Neural cell (in vitro differentiated cells): ENCODE measurements at regions not wholly inside any gene's neighbourhood (a gene's known extent, or its start where the extent isn't known, plus 50 kb on each side); places are given as distances from the start of the nearest gene placed in this dataset.

Experiments
- H2AFZ ChIP-seq: fragments of 200-600, 300-800 bp; sonication (generic), shearing (Covaris generic); 2 replicates; pipeline ENCODE4 v1.6.0; 2014; ENCODE audit warnings: low read depth, mild to moderate bottlenecking, antibody characterized with exemption, low read length, moderate library complexity
- H3F3A ChIP-seq: fragments of 200-600 bp; shearing (Covaris generic); 2 replicates; pipeline ENCODE4 v1.6.1; 2016; ENCODE audit warnings: mild to moderate bottlenecking, moderate library complexity, mixed read lengths, antibody characterized with exemption, low read length; ENCODE audit not compliant: insufficient read depth, poor library complexity, severe bottlenecking
- H3K27ac ChIP-seq: fragments of 200-600, 300-800 bp; sonication (generic), shearing (Covaris generic); 2 replicates; pipeline ENCODE4 v1.5.1; 2014; ENCODE audit warnings: mild to moderate bottlenecking, low read length, moderate library complexity
- H3K27me3 ChIP-seq: fragments of 300-800, 200-600 bp; sonication (generic), shearing (Covaris generic); 2 replicates; pipeline ENCODE4 v1.6.0; 2014; ENCODE audit warnings: mild to moderate bottlenecking, low read depth, low read length, moderate library complexity; ENCODE audit not compliant: insufficient read depth
- H3K36me3 ChIP-seq: fragments of 300-800, 200-600 bp; sonication (generic), shearing (Covaris generic); 2 replicates; pipeline ENCODE4 v1.5.1; 2014; ENCODE audit warnings: mild to moderate bottlenecking, antibody characterized with exemption, low read length, moderate library complexity; ENCODE audit not compliant: insufficient read depth
- H3K4me2 ChIP-seq: fragments of 300-800, 200-600 bp; sonication (generic), shearing (Covaris generic); 2 replicates; pipeline ENCODE4 v1.6.0; 2014; ENCODE audit warnings: mild to moderate bottlenecking, low read length
- H3K4me3 ChIP-seq: fragments of 300-800, 200-600 bp; sonication (generic), shearing (Covaris generic); 2 replicates; pipeline ENCODE4 v1.5.1; 2014; ENCODE audit warnings: mild to moderate bottlenecking, low read length, moderate library complexity
- H3K79me2 ChIP-seq: fragments of 200-600 bp; shearing (Covaris generic); replicated peaks from 2 replicates; pipeline ENCODE4 v1.6.0; 2014; ENCODE audit warnings: mild to moderate bottlenecking, low read length, moderate library complexity; ENCODE audit not compliant: insufficient read depth
- H3K9ac ChIP-seq: fragments of 300-800, 200-600 bp; sonication (generic), shearing (Covaris generic); 2 replicates; pipeline ENCODE4 v1.6.1; 2016; ENCODE audit warnings: mild to moderate bottlenecking, low read length, mixed read lengths
- H3K9me2 ChIP-seq: fragments of 200-600 bp; shearing (Covaris generic); 2 replicates; pipeline ENCODE4 v1.6.1; 2016; ENCODE audit warnings: mild to moderate bottlenecking, low read length, mixed read lengths; ENCODE audit not compliant: insufficient read depth
- H3K9me3 ChIP-seq: fragments of 200-600, 300-800 bp; sonication (generic), shearing (Covaris generic); 2 replicates; pipeline ENCODE4 v1.6.1; 2016; ENCODE audit warnings: mild to moderate bottlenecking, mixed run types, low read length, moderate library complexity, mixed read lengths
- H4K20me1 ChIP-seq: fragments of 200-600 bp; shearing (Covaris generic); 2 replicates; pipeline ENCODE4 v1.6.1; 2016; ENCODE audit warnings: mild to moderate bottlenecking, mixed run types; ENCODE audit not compliant: insufficient read depth
- EP300 ChIP-seq: fragments of 450-650 bp; conservative IDR thresholded peaks from 2 replicates; pipeline ENCODE4 v1.6.1; 2014; ENCODE audit warnings: antibody characterized with exemption, mild to moderate bottlenecking, moderate library complexity; ENCODE audit not compliant: poor library complexity, severe bottlenecking
- EZH2 ChIP-seq: fragments of 200-600, 300-800 bp; shearing (Covaris generic), sonication (generic); IDR thresholded peaks from 2 replicates; pipeline ENCODE4 v1.6.1; 2014; ENCODE audit warnings: antibody characterized with exemption, low read length, borderline replicate concordance, mild to moderate bottlenecking; ENCODE audit not compliant: insufficient read depth, poor library complexity, severe bottlenecking
- MXI1 ChIP-seq: fragments of 450-650 bp; conservative IDR thresholded peaks from 2 replicates; pipeline ENCODE4 v1.6.1; 2014; ENCODE audit warnings: antibody characterized with exemption, mild to moderate bottlenecking; ENCODE audit not compliant: poor library complexity, severe bottlenecking
- POLR2AphosphoS5 ChIP-seq: IDR thresholded peaks from 2 replicates; pipeline ENCODE4 v1.6.1; 2012
- RAD21 ChIP-seq: fragments of 450-650 bp; conservative IDR thresholded peaks from 2 replicates; pipeline ENCODE4 v1.6.1; 2014; ENCODE audit warnings: antibody characterized with exemption, mild to moderate bottlenecking, moderate library complexity
- SMC3 ChIP-seq: fragments of 450-650 bp; conservative IDR thresholded peaks from 2 replicates; pipeline ENCODE4 v1.6.1; 2014; ENCODE audit warnings: antibody characterized with exemption, mild to moderate bottlenecking, moderate library complexity; ENCODE audit not compliant: poor library complexity
- TAF1 ChIP-seq: IDR thresholded peaks from 2 replicates; pipeline ENCODE4 v1.6.1; 2012; ENCODE audit warnings: low read depth
- TF ChIP-seq, protein P1 (sequence below): fragments of 450-650 bp; IDR thresholded peaks from 2 replicates; pipeline ENCODE4 v1.5.1; 2014; ENCODE audit warnings: antibody characterized with exemption, mild to moderate bottlenecking, moderate library complexity; ENCODE audit not compliant: poor library complexity, severe bottlenecking
- TF ChIP-seq, protein P2 (sequence below): IDR thresholded peaks from 2 replicates; pipeline ENCODE4 v1.6.1; 2012; ENCODE audit warnings: borderline replicate concordance

- Histone ChIP-seq H4K20me1 (no peaks in the 10 kb centered on the region), H3K79me2 (no peaks in the 10 kb centered on the region)
Observed at GRCh38 chr9:109852556-109852955, 72.6 kb downstream of the PALM2AKAP2 start.

DNA sequence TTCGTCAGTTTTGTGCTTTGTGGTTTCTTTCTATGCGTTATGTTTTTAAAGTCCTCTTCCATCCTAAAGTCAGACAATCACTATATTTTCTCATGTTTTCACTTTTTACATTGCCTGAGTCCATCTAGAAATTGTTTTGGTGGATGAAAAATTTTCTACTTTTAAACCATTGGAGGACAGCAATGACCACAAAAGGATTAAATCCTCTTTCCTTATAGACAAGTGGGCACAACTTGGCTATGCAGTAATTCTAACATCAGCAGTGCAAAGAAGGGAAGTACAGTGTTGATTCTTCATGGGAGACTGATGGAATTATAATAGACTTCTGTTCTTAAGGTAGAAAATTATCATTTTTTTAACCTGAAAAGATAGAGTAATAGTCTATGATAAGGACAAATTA is 75.5 kb downstream of the PALM2AKAP2 start:
- Histone ChIP-seq H2AFZ (no peak overlapping the region), H3K9ac (no peak overlapping the region), H3F3A (no peaks in the 10 kb centered on the region), H3K36me3 (no peaks in the 10 kb centered on the region), H3K79me2 (no peaks in the 10 kb centered on the region), H3K9me2 (no peaks in the 10 kb centered on the region), H3K4me2 (no peak overlapping the region), H3K27me3 (no peaks in the 10 kb centered on the region), H3K4me3 (no peak overlapping the region), H3K9me3 (no peaks in the 10 kb centered on the region), H4K20me1 (no peaks in the 10 kb centered on the region), H3K27ac (no peak overlapping the region)
- TF ChIP-seq, protein P1, sequence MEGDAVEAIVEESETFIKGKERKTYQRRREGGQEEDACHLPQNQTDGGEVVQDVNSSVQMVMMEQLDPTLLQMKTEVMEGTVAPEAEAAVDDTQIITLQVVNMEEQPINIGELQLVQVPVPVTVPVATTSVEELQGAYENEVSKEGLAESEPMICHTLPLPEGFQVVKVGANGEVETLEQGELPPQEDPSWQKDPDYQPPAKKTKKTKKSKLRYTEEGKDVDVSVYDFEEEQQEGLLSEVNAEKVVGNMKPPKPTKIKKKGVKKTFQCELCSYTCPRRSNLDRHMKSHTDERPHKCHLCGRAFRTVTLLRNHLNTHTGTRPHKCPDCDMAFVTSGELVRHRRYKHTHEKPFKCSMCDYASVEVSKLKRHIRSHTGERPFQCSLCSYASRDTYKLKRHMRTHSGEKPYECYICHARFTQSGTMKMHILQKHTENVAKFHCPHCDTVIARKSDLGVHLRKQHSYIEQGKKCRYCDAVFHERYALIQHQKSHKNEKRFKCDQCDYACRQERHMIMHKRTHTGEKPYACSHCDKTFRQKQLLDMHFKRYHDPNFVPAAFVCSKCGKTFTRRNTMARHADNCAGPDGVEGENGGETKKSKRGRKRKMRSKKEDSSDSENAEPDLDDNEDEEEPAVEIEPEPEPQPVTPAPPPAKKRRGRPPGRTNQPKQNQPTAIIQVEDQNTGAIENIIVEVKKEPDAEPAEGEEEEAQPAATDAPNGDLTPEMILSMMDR = no peak
- no peak for TF ChIP-seq EZH2
- TF ChIP-seq, protein P2, sequence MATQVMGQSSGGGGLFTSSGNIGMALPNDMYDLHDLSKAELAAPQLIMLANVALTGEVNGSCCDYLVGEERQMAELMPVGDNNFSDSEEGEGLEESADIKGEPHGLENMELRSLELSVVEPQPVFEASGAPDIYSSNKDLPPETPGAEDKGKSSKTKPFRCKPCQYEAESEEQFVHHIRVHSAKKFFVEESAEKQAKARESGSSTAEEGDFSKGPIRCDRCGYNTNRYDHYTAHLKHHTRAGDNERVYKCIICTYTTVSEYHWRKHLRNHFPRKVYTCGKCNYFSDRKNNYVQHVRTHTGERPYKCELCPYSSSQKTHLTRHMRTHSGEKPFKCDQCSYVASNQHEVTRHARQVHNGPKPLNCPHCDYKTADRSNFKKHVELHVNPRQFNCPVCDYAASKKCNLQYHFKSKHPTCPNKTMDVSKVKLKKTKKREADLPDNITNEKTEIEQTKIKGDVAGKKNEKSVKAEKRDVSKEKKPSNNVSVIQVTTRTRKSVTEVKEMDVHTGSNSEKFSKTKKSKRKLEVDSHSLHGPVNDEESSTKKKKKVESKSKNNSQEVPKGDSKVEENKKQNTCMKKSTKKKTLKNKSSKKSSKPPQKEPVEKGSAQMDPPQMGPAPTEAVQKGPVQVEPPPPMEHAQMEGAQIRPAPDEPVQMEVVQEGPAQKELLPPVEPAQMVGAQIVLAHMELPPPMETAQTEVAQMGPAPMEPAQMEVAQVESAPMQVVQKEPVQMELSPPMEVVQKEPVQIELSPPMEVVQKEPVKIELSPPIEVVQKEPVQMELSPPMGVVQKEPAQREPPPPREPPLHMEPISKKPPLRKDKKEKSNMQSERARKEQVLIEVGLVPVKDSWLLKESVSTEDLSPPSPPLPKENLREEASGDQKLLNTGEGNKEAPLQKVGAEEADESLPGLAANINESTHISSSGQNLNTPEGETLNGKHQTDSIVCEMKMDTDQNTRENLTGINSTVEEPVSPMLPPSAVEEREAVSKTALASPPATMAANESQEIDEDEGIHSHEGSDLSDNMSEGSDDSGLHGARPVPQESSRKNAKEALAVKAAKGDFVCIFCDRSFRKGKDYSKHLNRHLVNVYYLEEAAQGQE = no peak
- TF ChIP-seq EP300 = no peak
- no peak for TF ChIP-seq MXI1
- no peak for TF ChIP-seq SMC3
- TF ChIP-seq RAD21 = no peak
- TF ChIP-seq TAF1 = no peak
- no peak for TF ChIP-seq POLR2AphosphoS5

More at GRCh38 chr9:109852556-109852955, 72.6 kb downstream of the PALM2AKAP2 start:
- no peak overlapping the region for H3K9ac ChIP-seq
- no peak overlapping the region for H2AFZ ChIP-seq
- H3K27ac ChIP-seq = no peak overlapping the region
- H3K4me2 ChIP-seq = no peak overlapping the region
- no peaks in the 10 kb centered on the region for H3K36me3 ChIP-seq
- no peaks in the 10 kb centered on the region for H3K9me2 ChIP-seq
- TF ChIP-seq EZH2 (no peak), POLR2AphosphoS5 (no peak), MXI1 (no peak), EP300 (no peak), RAD21 (no peak), TAF1 (no peak)
- TF ChIP-seq, protein P1 = no peak
- TF ChIP-seq, protein P2 = no peak
- H3F3A ChIP-seq = no peaks in the 10 kb centered on the region
- no peaks in the 10 kb centered on the region for H3K27me3 ChIP-seq
- no peaks in the 10 kb centered on the region for H3K9me3 ChIP-seq
- no peak overlapping the region for H3K4me3 ChIP-seq
